ENCODE measurements at regions not wholly inside any gene's neighbourhood (a gene's known extent, or its start where the extent isn't known, plus 50 kb on each side); places are given as distances from the start of the nearest gene placed in this dataset.

DNA sequence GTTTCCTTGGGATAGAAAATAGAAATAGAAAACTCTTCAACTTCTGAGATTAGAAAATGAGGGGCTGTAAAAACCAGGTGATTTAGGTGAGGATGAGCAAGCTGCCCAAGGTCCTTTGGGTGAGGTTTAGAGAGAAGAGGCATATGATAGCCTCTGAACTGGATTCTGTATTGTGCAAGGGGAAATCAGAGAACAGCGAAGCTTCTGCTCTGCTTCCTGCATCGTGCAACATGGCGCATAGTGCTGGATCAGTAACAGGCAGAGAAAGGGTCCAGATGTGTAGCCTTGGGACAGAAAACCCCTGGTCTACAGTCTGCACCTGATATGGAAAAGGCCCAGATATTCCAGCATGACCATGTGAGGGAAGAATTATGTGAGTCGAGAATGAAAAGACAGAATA, 121.7 kb downstream of the MBL2 start:
- ATAC-seq (ENCODE audit: low read depth in 2 of 2) (no peak), DNase-seq (no peak)
- H3K4me1 Mint-ChIP-seq: no peaks in the 10 kb centered on the region
- no peaks in the 10 kb centered on the region for H3K27me3 Mint-ChIP-seq
- no peaks in the 10 kb centered on the region for H3K36me3 Mint-ChIP-seq
- no peak overlapping the region for H3K27ac Mint-ChIP-seq
- no peak overlapping the region for H3K27ac ChIP-seq (ENCODE audit: insufficient read depth, low read length, poor library complexity, severe bottlenecking)
- H3K4me1 ChIP-seq (ENCODE audit: control insufficient read depth, insufficient read depth, low read length, poor library complexity, severe bottlenecking): no peaks in the 10 kb centered on the region
- H3K9me3 Mint-ChIP-seq: peaks cover 0 to 18% (median 6%) of the 10 kb centered on the region in 7 donors
- no peaks in the 10 kb centered on the region for H3K27me3 ChIP-seq (ENCODE audit: control insufficient read depth, insufficient read depth, low read length)
- no peaks in the 10 kb centered on the region for H3K9me3 ChIP-seq (ENCODE audit: control insufficient read depth in 2 of 2, low read length in 2 of 2)
- no peaks in the 10 kb centered on the region for H3K36me3 ChIP-seq (ENCODE audit: control insufficient read depth, insufficient read depth, low read length)
- H3K4me3 ChIP-seq (ENCODE audit: low read depth, low read length): no peak overlapping the region
- no peak overlapping the region for H3K4me3 Mint-ChIP-seq

DNA sequence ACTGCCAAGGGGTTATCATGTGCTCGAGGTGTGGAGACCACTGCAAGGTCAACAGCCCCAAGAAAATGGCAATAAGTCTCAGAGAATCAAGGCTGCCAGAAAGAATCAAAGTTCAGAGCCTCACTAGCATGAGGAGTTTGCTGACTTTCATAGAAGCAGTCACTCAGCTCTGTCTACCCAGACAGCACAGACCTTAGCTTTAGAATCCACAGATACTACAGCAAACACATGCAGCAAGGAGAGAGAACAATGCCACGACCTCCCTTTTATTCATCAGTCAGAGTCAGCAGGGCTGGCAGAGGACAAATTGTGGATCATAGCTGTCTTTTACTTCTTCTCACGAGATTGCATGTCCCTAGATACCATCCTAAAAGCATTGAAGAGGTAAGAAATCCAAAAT, 121.3 kb downstream of the MBL2 start:
- Histone ChIP-seq H3K4me1 (ENCODE audit: control insufficient read depth, insufficient read depth, low read length, poor library complexity, severe bottlenecking) (no peaks in the 10 kb centered on the region), H3K27me3 (ENCODE audit: control insufficient read depth, insufficient read depth, low read length) (no peaks in the 10 kb centered on the region), H3K4me3 (ENCODE audit: low read depth, low read length) (no peak overlapping the region), H3K36me3 (ENCODE audit: control insufficient read depth, insufficient read depth, low read length) (no peaks in the 10 kb centered on the region), H3K27ac (ENCODE audit: insufficient read depth, low read length, poor library complexity, severe bottlenecking) (no peak overlapping the region), H3K9me3 (ENCODE audit: control insufficient read depth in 2 of 2, low read length in 2 of 2) (no peaks in the 10 kb centered on the region)
- ATAC-seq (ENCODE audit: low read depth in 2 of 2) (no peak), DNase-seq (no peak)
- H3K4me1 Mint-ChIP-seq: no peaks in the 10 kb centered on the region
- H3K4me3 Mint-ChIP-seq: no peak overlapping the region
- no peak overlapping the region for H3K27ac Mint-ChIP-seq
- H3K9me3 Mint-ChIP-seq: peaks cover 0 to 19% (median 6%) of the 10 kb centered on the region in 7 donors
- H3K36me3 Mint-ChIP-seq: no peaks in the 10 kb centered on the region
- no peaks in the 10 kb centered on the region for H3K27me3 Mint-ChIP-seq

DNA sequence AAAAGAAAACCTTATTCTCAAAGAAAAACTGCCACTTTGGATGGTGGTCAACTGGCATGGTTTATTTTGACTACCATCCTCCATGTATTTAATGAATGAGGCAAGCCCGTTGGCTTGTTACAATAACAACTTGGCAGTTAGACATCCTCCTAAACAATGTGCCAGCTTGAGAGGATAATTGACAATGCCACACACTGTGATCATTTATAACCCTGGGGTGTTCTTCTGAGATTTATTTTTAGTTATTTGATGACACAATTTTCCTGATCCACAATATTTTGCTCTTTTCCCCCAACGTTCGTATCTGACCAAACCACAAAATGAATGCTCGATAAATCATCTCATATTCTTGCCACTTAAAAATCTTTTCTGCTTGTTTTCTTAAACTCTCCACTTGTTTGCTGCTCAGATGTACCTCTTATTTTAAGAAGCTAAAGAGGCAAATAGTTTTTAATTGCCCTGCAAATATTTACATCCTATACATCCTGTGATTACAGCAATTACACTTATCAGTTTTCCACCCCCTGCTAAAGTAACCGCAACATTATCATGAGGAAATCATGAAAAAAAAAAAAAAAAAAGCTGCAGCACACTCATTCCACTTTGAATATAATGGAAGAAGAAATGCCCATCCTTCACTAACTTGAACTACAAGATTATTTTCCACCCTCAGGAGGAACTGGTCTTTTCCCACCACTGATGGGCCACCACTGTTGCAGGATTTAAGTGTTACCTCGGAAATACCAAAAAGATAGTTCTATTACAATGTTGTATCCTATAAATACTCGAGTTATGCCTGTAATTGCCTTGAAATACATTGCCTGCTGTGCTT, 119.9 kb downstream of the MBL2 start:
- Histone ChIP-seq H3K27ac (ENCODE audit: insufficient read depth, low read length, poor library complexity, severe bottlenecking) (no peak overlapping the region), H3K4me1 (ENCODE audit: control insufficient read depth, insufficient read depth, low read length, poor library complexity, severe bottlenecking) (no peaks in the 10 kb centered on the region), H3K9me3 (ENCODE audit: control insufficient read depth in 2 of 2, low read length in 2 of 2) (no peaks in the 10 kb centered on the region), H3K4me3 (ENCODE audit: low read depth, low read length) (no peak overlapping the region), H3K27me3 (ENCODE audit: control insufficient read depth, insufficient read depth, low read length) (no peaks in the 10 kb centered on the region), H3K36me3 (ENCODE audit: control insufficient read depth, insufficient read depth, low read length) (no peaks in the 10 kb centered on the region)
- Mint-ChIP-seq H3K4me3 (no peak overlapping the region), H3K4me1 (no peaks in the 10 kb centered on the region), H3K36me3 (no peaks in the 10 kb centered on the region), H3K27me3 (no peaks in the 10 kb centered on the region), H3K27ac (no peak overlapping the region), H3K9me3 (peaks cover 0 to 19% (median 6%) of the 10 kb centered on the region in 7 donors)
- ATAC-seq (ENCODE audit: low read depth in 2 of 2) (no peak), DNase-seq (no peak)

DNA sequence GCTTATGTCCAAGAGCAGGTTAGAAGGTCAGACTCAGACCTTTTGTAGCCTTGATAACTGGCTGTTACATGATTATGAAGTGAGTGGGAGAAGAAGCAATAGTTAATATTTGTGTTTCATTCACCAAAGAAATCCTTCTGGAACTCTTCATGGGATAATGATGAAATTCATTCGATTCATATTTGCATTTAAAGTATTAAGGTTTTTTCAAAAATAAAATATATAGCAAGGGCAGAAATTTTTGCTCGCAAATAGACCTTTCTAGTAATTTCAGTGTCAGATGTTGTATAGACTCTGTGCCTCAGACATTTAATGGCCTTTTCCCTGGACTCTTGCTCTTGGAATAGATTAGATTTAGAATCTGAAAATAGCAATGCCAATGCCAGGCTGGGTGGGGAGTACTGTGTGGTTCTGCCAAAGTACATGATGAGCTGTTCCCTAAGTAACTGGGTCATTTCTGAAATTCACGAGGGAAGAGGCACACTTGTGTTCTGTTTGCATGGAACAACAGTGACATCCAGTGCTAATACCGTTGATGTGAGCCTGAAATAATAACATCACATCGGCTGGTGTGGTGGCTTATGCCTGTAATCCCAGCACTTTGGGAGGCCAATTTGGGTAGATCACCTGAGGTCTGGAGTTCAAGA, 119.2 kb downstream of the MBL2 start:
- no peak for DNase-seq
- Mint-ChIP-seq H3K36me3 (no peaks in the 10 kb centered on the region), H3K9me3 (peaks cover 0 to 25% (median 6%) of the 10 kb centered on the region in 7 donors), H3K27ac (no peak overlapping the region), H3K27me3 (no peaks in the 10 kb centered on the region), H3K4me3 (no peak overlapping the region), H3K4me1 (no peaks in the 10 kb centered on the region)
- Histone ChIP-seq H3K4me1 (ENCODE audit: control insufficient read depth, insufficient read depth, low read length, poor library complexity, severe bottlenecking) (no peaks in the 10 kb centered on the region), H3K27ac (ENCODE audit: insufficient read depth, low read length, poor library complexity, severe bottlenecking) (no peak overlapping the region), H3K36me3 (ENCODE audit: control insufficient read depth, insufficient read depth, low read length) (no peaks in the 10 kb centered on the region), H3K9me3 (ENCODE audit: control insufficient read depth in 2 of 2, low read length in 2 of 2) (no peaks in the 10 kb centered on the region), H3K27me3 (ENCODE audit: control insufficient read depth, insufficient read depth, low read length) (no peaks in the 10 kb centered on the region), H3K4me3 (ENCODE audit: low read depth, low read length) (no peak overlapping the region)
- no peak for ATAC-seq (ENCODE audit: low read depth in 2 of 2)

DNA sequence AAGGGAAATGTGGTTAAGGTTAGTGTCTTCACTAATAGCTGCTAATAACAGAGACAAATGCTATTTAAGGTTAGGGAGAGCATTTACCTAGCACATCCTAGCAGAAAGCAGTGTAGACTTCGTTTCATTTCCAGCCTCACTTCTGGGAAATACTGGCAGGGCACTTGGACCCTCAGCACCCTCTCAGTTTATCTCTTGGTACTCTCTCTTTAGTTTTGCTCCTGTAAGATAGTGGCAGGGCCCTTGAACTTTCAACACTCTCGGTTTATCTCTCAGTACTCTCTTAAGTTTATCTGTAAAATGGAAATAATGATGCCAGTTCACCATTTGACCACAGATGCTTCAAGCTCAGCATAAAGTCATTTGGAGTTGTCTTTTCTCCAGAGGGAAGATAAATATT, 118.4 kb downstream of the MBL2 start:
- Histone ChIP-seq H3K9me3 (ENCODE audit: control insufficient read depth in 2 of 2, low read length in 2 of 2) (no peaks in the 10 kb centered on the region), H3K27ac (ENCODE audit: insufficient read depth, low read length, poor library complexity, severe bottlenecking) (no peak overlapping the region), H3K36me3 (ENCODE audit: control insufficient read depth, insufficient read depth, low read length) (no peaks in the 10 kb centered on the region), H3K4me3 (ENCODE audit: low read depth, low read length) (no peak overlapping the region), H3K27me3 (ENCODE audit: control insufficient read depth, insufficient read depth, low read length) (no peaks in the 10 kb centered on the region), H3K4me1 (ENCODE audit: control insufficient read depth, insufficient read depth, low read length, poor library complexity, severe bottlenecking) (no peaks in the 10 kb centered on the region)
- H3K4me3 Mint-ChIP-seq: no peak overlapping the region
- no peaks in the 10 kb centered on the region for H3K36me3 Mint-ChIP-seq
- H3K27me3 Mint-ChIP-seq: no peaks in the 10 kb centered on the region
- DNase-seq (no peak), ATAC-seq (ENCODE audit: low read depth in 2 of 2) (no peak)
- H3K4me1 Mint-ChIP-seq: no peaks in the 10 kb centered on the region
- H3K27ac Mint-ChIP-seq: no peak overlapping the region
- H3K9me3 Mint-ChIP-seq: peaks cover 0 to 25% (median 6%) of the 10 kb centered on the region in 7 donors

DNA sequence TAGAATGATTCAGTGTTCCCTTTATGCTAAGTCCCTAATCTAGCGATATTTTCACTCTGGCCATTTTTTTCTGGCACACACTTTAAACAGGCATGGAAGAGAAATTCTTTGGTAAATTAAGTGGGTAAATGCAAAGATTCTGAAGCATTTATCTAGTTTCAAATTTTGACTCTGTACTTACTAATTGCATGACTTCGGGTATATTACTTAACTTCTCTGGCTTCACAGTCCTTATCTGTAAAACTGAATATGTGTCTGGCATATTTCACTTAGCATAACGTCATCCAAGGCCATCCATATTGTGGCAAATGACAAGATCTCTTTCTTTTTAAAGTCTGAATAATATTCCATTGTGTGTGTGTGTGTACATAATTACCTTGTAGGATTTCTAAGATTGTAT, 114.5 kb downstream of the MBL2 start:
- Histone ChIP-seq H3K27me3 (ENCODE audit: control insufficient read depth, insufficient read depth, low read length) (no peaks in the 10 kb centered on the region), H3K27ac (ENCODE audit: insufficient read depth, low read length, poor library complexity, severe bottlenecking) (no peak overlapping the region), H3K4me1 (ENCODE audit: control insufficient read depth, insufficient read depth, low read length, poor library complexity, severe bottlenecking) (no peaks in the 10 kb centered on the region), H3K36me3 (ENCODE audit: control insufficient read depth, insufficient read depth, low read length) (no peaks in the 10 kb centered on the region), H3K4me3 (ENCODE audit: low read depth, low read length) (no peak overlapping the region), H3K9me3 (ENCODE audit: control insufficient read depth in 2 of 2, low read length in 2 of 2) (no peaks in the 10 kb centered on the region)
- no peaks in the 10 kb centered on the region for H3K4me1 Mint-ChIP-seq
- H3K9me3 Mint-ChIP-seq: peaks cover 0 to 21% (median 6%) of the 10 kb centered on the region in 7 donors
- H3K27me3 Mint-ChIP-seq: no peaks in the 10 kb centered on the region
- no peak overlapping the region for H3K27ac Mint-ChIP-seq
- H3K36me3 Mint-ChIP-seq: no peaks in the 10 kb centered on the region
- DNase-seq: no peak
- no peak for ATAC-seq (ENCODE audit: low read depth in 2 of 2)
- H3K4me3 Mint-ChIP-seq: no peak overlapping the region

DNA sequence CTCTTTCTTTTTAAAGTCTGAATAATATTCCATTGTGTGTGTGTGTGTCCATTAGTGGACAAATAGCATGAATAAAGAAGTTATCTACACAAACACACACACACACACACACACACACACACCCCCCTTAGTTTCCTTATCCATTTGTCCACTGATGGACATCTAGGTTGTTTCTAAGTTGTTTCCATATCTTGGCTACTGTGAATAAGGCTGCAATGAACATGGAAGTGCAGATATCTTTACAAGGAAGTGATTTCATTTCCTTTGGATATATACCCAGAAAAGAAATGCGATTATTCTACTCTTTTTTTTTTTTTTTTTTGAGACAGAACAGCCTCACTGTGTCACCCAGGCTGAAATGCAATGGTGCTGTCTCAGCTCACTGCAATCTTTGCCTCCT, 113.5 kb downstream of the MBL2 start:
- DNase-seq (no peak), ATAC-seq (ENCODE audit: low read depth in 2 of 2) (no peak)
- H3K36me3 ChIP-seq (ENCODE audit: control insufficient read depth, insufficient read depth, low read length): no peaks in the 10 kb centered on the region
- H3K27me3 ChIP-seq (ENCODE audit: control insufficient read depth, insufficient read depth, low read length): no peaks in the 10 kb centered on the region
- Mint-ChIP-seq H3K4me3 (no peak overlapping the region), H3K27ac (no peak overlapping the region), H3K9me3 (peaks cover 0 to 21% (median 6%) of the 10 kb centered on the region in 7 donors), H3K4me1 (no peaks in the 10 kb centered on the region), H3K36me3 (no peaks in the 10 kb centered on the region), H3K27me3 (no peaks in the 10 kb centered on the region)
- no peaks in the 10 kb centered on the region for H3K9me3 ChIP-seq (ENCODE audit: control insufficient read depth in 2 of 2, low read length in 2 of 2)
- no peak overlapping the region for H3K4me3 ChIP-seq (ENCODE audit: low read depth, low read length)
- H3K4me1 ChIP-seq (ENCODE audit: control insufficient read depth, insufficient read depth, low read length, poor library complexity, severe bottlenecking): no peaks in the 10 kb centered on the region
- H3K27ac ChIP-seq (ENCODE audit: insufficient read depth, low read length, poor library complexity, severe bottlenecking): no peak overlapping the region

DNA sequence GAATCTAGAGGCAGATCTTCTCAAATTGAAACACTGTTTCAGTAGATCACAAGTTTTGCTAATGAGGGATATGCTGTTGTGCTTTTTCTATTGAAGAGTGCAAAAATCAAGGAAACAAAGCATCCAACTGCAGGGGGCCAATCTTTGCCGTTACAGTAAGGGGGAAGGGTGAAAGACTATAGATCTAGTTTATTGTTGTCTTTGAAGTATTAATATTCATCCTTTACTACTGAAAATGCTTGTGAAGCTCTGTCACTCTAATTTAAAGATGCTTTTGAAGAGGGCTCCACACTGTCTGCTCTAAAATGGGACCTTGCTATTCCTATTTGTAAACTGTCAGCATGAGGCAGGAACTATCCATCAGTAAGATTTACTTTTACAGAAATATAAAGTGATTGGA, 110.3 kb downstream of the MBL2 start:
- H3K4me3 Mint-ChIP-seq: no peak overlapping the region
- Histone ChIP-seq H3K4me3 (ENCODE audit: low read depth, low read length) (no peak overlapping the region), H3K9me3 (ENCODE audit: control insufficient read depth in 2 of 2, low read length in 2 of 2) (no peaks in the 10 kb centered on the region), H3K27ac (ENCODE audit: insufficient read depth, low read length, poor library complexity, severe bottlenecking) (no peak overlapping the region), H3K4me1 (ENCODE audit: control insufficient read depth, insufficient read depth, low read length, poor library complexity, severe bottlenecking) (no peaks in the 10 kb centered on the region), H3K36me3 (ENCODE audit: control insufficient read depth, insufficient read depth, low read length) (no peaks in the 10 kb centered on the region), H3K27me3 (ENCODE audit: control insufficient read depth, insufficient read depth, low read length) (no peaks in the 10 kb centered on the region)
- DNase-seq (no peak), ATAC-seq (ENCODE audit: low read depth in 2 of 2) (no peak)
- H3K36me3 Mint-ChIP-seq: no peaks in the 10 kb centered on the region
- no peaks in the 10 kb centered on the region for H3K4me1 Mint-ChIP-seq
- no peak overlapping the region for H3K27ac Mint-ChIP-seq
- H3K27me3 Mint-ChIP-seq: no peaks in the 10 kb centered on the region
- peaks cover 0 to 31% (median 14%) of the 10 kb centered on the region in 7 donors for H3K9me3 Mint-ChIP-seq

Data from CD4-positive, CD25-positive, alpha-beta regulatory T cell (primary cell).